Neural crest cell (in vitro differentiated cells): ENCODE measurements at regions not wholly inside any gene's neighbourhood (a gene's known extent, or its start where the extent isn't known, plus 50 kb on each side); places are given as distances from the start of the nearest gene placed in this dataset.

Source experiments
- DNase-seq: peaks from one replicate; pipeline ENCODE4 v3.0.0; 2021; ENCODE audit warnings: low read depth, mixed read lengths, low spot score
- H3K27ac Mint-ChIP-seq: one replicate; pipeline ENCODE4 v1.8.0; 2021; ENCODE audit warnings: mild to moderate bottlenecking, mixed read lengths; ENCODE audit not compliant: unreplicated experiment
- H3K27me3 Mint-ChIP-seq: 2 replicates; pipeline ENCODE4 v1.8.0; 2021; ENCODE audit warnings: low read depth, mild to moderate bottlenecking, mixed read lengths
- H3K36me3 Mint-ChIP-seq: 2 replicates; pipeline ENCODE4 v1.8.0; 2021; ENCODE audit warnings: low read depth, mild to moderate bottlenecking, mixed read lengths
- H3K4me1 Mint-ChIP-seq: 2 replicates; pipeline ENCODE4 v1.8.0; 2021; ENCODE audit warnings: mixed read lengths
- H3K4me3 Mint-ChIP-seq: one replicate; pipeline ENCODE4 v1.8.0; 2021; ENCODE audit warnings: mild to moderate bottlenecking, mixed read lengths
- H3K9me3 Mint-ChIP-seq: 2 replicates; pipeline ENCODE4 v1.8.0; 2021; ENCODE audit warnings: mixed read lengths
- TF ChIP-seq, protein P1 (sequence below): fragments of 200-600 bp; sonication (generic); conservative IDR thresholded peaks from 2 replicates; pipeline ENCODE4 v1.5.0; 2021; ENCODE audit warnings: antibody characterized with exemption, mild to moderate bottlenecking

DNA sequence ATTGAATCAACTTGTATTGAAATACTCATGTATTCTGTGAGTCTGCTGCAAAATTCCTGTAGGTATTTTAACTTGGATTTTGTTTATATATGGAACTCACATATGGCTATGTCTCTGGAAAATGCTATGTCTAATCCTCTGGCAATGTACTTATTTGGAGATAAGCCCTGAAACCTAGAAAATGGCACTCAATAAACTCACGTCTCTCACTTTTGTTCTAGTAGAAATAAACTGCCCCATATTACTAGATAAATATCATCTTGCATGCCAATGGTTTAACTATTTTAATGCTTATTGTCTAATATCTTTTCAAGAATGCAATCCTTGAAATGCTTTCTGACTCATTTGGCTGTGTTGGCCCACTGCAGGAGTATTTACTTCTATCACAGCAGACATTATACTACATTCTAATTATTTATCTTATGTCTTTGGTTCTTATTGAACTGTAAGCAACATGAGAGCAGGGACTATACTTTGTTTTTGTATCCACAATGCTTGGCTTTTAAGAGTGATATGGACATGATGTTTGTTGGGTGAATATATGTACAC, 292.2 kb upstream of the RSPO3 start:
- no peaks in the 10 kb centered on the region for H3K9me3 Mint-ChIP-seq
- H3K4me3 Mint-ChIP-seq = no peak overlapping the region
- H3K4me1 Mint-ChIP-seq = no peaks in the 10 kb centered on the region
- H3K27me3 Mint-ChIP-seq = peaks cover 2% of the 10 kb centered on the region
- no peak overlapping the region for H3K27ac Mint-ChIP-seq
- no peaks in the 10 kb centered on the region for H3K36me3 Mint-ChIP-seq
- DNase-seq = no peak
- TF ChIP-seq, protein P1, sequence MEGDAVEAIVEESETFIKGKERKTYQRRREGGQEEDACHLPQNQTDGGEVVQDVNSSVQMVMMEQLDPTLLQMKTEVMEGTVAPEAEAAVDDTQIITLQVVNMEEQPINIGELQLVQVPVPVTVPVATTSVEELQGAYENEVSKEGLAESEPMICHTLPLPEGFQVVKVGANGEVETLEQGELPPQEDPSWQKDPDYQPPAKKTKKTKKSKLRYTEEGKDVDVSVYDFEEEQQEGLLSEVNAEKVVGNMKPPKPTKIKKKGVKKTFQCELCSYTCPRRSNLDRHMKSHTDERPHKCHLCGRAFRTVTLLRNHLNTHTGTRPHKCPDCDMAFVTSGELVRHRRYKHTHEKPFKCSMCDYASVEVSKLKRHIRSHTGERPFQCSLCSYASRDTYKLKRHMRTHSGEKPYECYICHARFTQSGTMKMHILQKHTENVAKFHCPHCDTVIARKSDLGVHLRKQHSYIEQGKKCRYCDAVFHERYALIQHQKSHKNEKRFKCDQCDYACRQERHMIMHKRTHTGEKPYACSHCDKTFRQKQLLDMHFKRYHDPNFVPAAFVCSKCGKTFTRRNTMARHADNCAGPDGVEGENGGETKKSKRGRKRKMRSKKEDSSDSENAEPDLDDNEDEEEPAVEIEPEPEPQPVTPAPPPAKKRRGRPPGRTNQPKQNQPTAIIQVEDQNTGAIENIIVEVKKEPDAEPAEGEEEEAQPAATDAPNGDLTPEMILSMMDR = no peak

DNA sequence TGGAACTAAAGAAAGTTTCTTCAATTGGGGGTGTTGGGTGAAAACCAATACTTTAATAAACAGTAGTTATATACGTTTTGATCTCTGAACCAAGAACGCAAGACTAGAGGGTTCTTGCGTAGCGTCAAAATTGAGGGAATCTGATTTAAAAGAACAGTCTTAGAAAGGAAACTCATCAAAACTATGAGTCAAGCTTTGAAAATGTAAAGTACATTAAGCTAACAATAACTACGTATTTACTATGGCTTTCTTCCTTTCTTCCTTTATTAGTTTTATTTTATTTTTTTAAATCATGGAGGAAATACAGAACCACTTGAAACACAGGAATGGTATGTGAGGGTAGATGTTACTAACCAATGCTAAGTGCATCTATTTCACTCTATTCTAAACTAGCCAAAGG, 287.0 kb upstream of the RSPO3 start:
- Mint-ChIP-seq H3K36me3 (no peaks in the 10 kb centered on the region), H3K27ac (no peak overlapping the region), H3K4me3 (no peak overlapping the region), H3K4me1 (no peaks in the 10 kb centered on the region), H3K27me3 (no peaks in the 10 kb centered on the region), H3K9me3 (no peaks in the 10 kb centered on the region)
- TF ChIP-seq, protein P1 = no peak
- no peak for DNase-seq

DNA sequence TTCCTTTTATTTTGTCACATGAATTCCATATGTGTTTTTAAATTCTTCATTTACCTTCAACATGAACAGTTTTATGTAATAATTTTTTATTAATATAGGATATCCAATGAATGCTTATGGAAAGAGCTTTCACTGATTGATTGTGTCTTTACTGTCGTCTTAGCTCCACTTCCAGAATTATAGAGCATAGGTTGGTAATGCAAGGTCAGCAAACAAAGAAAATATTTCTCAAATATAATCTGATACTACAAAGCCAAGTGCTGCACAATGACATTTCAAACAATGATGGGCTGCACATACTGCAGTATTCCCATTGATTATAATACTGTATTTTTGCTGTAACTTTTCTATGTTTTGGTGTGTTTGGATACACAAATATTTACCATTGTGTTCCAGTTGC, 275.7 kb upstream of the RSPO3 start:
- DNase-seq = no peak
- Mint-ChIP-seq H3K36me3 (no peaks in the 10 kb centered on the region), H3K27ac (no peak overlapping the region), H3K27me3 (peaks cover 4% of the 10 kb centered on the region), H3K4me1 (no peaks in the 10 kb centered on the region), H3K9me3 (peaks cover 3% of the 10 kb centered on the region), H3K4me3 (no peak overlapping the region)
- TF ChIP-seq, protein P1 = no peak

DNA sequence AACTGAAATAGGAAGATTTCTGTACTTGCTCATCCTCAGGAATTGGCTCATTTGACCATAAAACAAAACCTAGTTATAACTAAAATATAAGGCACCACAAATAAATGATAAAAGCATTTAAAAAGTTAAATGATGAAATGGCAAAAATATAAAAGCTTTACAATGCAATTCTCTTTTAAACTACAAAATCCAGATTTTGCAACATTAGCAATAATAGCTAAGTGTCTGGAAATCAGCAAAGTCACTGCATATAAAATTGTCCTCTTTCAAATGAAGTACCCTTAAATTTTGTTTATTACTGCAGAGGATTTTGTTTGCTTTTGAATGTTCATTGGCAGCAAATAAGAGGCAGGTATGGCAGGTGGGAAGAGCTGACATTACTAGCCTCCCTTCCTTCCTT, 270.4 kb upstream of the RSPO3 start:
- Mint-ChIP-seq H3K9me3 (no peaks in the 10 kb centered on the region), H3K27me3 (no peaks in the 10 kb centered on the region), H3K36me3 (no peaks in the 10 kb centered on the region), H3K4me1 (peaks cover 2% of the 10 kb centered on the region), H3K27ac (no peak overlapping the region), H3K4me3 (no peak overlapping the region)
- TF ChIP-seq, protein P1 = no peak
- DNase-seq = no peak

DNA sequence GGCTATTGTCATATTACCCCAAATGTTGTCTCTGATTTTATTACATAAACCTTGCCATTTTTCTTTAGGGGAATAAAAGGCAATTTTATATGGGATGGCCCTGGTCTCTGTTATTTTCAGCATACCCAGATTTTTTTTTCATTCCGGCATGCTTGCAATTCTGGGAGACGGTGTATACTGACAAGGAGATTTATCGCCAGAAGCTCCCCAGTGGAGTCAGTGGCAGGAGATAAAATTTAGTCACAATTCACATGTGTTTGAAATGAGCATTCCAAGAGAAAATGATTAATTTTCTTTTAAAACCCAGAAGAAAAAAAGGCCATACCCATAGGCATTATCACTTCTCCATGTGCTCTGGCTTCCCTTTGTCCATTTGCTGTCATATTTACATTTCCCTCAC, 250.8 kb upstream of the RSPO3 start:
- no peak for DNase-seq
- Mint-ChIP-seq H3K27ac (no peak overlapping the region), H3K27me3 (peaks cover 6% of the 10 kb centered on the region), H3K36me3 (no peaks in the 10 kb centered on the region), H3K4me1 (no peaks in the 10 kb centered on the region), H3K9me3 (peaks cover 2% of the 10 kb centered on the region), H3K4me3 (no peak overlapping the region)
- TF ChIP-seq, protein P1 = no peak

DNA sequence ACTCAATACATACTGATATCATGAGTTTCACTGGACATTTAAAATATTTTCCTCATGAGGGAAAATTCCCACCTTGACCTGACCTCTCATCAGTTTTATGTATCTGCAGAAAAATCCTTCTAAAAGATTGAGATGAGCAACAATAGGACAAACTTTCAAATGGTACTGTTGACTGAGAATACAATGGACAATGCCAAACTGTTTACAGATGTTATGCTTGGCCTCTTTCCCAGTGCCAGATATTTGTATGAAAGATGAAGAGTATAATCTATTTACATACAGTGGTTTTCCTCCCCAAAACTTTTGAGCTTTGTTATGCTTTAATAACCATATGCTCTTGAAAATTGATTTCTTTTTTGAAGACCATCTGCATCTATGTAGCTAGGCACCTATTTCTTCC, 245.1 kb upstream of the RSPO3 start:
- Mint-ChIP-seq H3K27me3 (peaks cover 22% of the 10 kb centered on the region), H3K27ac (no peak overlapping the region), H3K4me3 (no peak overlapping the region)

More for the DNA sequence above, 245.1 kb upstream of the RSPO3 start:
- Mint-ChIP-seq H3K36me3 (no peaks in the 10 kb centered on the region), H3K9me3 (no peaks in the 10 kb centered on the region), H3K4me1 (no peaks in the 10 kb centered on the region)
- no peak for DNase-seq
- TF ChIP-seq, protein P1 = no peak
